ENCODE measurements at regions not wholly inside any gene's neighbourhood (a gene's known extent, or its start where the extent isn't known, plus 50 kb on each side); places are given as distances from the start of the nearest gene placed in this dataset.

DNA sequence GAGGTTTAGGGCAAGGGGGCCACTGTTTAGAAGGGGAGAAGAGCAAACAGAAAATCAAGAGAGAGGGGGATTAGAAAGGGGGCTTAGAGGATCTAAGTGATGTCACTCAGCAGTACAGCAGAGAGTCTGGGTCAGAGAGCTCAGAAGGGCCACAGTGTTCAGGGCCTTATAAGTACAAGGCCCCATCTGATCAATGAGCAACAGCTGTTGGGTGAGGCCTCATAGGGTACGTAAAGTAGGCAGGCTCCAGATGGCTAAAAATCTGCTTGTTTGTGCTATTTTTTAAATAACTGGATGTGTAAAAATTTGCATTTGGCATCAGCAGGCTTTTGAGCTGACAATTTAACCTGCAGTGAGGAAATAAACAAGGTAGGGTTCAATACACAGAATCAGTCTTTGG lies 149.8 kb downstream of the SH3BGRL2 start:
- no peak for DNase-seq (ENCODE audit: low read depth)
- TF ChIP-seq CTCF (IDR thresholded peaks at IDR 0.05; ENCODE audit: control insufficient read depth, extremely low read depth, insufficient read depth), result no peak
- no peak overlapping the region for H3K4me3 ChIP-seq (ENCODE audit: low read depth, low read length)

DNA sequence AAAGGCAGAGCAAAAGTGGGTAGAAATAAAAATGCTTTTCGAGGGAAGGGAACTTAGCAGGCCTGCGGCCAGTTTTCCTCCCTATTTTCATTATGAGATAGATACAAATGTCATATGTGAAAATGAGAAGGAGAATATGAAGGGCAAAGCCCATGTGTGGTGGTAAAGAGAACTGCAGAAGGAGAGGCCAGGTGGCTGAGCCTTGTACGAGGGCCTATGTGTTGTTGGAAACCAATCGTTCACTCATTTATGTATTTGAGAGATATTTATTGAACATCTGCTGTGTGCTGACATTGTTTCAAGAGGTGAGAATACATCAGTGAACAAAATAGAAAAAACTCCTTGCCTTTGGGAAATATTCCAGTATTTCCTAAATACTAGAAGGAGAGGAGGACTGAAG lies 147.7 kb downstream of the SH3BGRL2 start:
- DNase-seq (ENCODE audit: low read depth), result no peak
- H3K4me3 ChIP-seq (ENCODE audit: low read depth, low read length), result no peak overlapping the region

GRCh38 chr6:79777713-79778579 lies 146.8 kb downstream of the SH3BGRL2 start:
- no peak for DNase-seq (ENCODE audit: low read depth)
- H3K4me3 ChIP-seq (ENCODE audit: low read depth, low read length), result peak overlapping the region; percentile 28
- peak; percentile 90 for TF ChIP-seq CTCF (IDR thresholded peaks at IDR 0.05; ENCODE audit: control insufficient read depth, extremely low read depth, insufficient read depth)

More for the DNA sequence above, 147.7 kb downstream of the SH3BGRL2 start:
- TF ChIP-seq CTCF (IDR thresholded peaks at IDR 0.05; ENCODE audit: control insufficient read depth, extremely low read depth, insufficient read depth), result no peak

- H3K4me3 ChIP-seq (ENCODE audit: low read depth, low read length), result no peak overlapping the region
- TF ChIP-seq CTCF (IDR thresholded peaks at IDR 0.05; ENCODE audit: control insufficient read depth, extremely low read depth, insufficient read depth), result no peak
- no peak for DNase-seq (ENCODE audit: low read depth)
Observed at GRCh38 chr6:79776076-79776475, 144.9 kb downstream of the SH3BGRL2 start.

- no peak overlapping the region for H3K4me3 ChIP-seq (ENCODE audit: low read depth, low read length)
- TF ChIP-seq CTCF (IDR thresholded peaks at IDR 0.05; ENCODE audit: control insufficient read depth, extremely low read depth, insufficient read depth), result no peak
- no peak for DNase-seq (ENCODE audit: low read depth)
Observed at GRCh38 chr6:79775222-79775621, 144.1 kb downstream of the SH3BGRL2 start.

- no peak for DNase-seq (ENCODE audit: low read depth)
- no peak overlapping the region for H3K4me3 ChIP-seq (ENCODE audit: low read depth, low read length)
- no peak for TF ChIP-seq CTCF (IDR thresholded peaks at IDR 0.05; ENCODE audit: control insufficient read depth, extremely low read depth, insufficient read depth)
Observed at GRCh38 chr6:79764747-79765146, 133.6 kb downstream of the SH3BGRL2 start.

GRCh38 chr6:79763301-79763700 lies 132.2 kb downstream of the SH3BGRL2 start:
- no peak overlapping the region for H3K4me3 ChIP-seq (ENCODE audit: low read depth, low read length)
- no peak for DNase-seq (ENCODE audit: low read depth)
- no peak for TF ChIP-seq CTCF (IDR thresholded peaks at IDR 0.05; ENCODE audit: control insufficient read depth, extremely low read depth, insufficient read depth)
